LHCN-M2 (cell line): ENCODE measurements at regions not wholly inside any gene's neighbourhood (a gene's known extent, or its start where the extent isn't known, plus 50 kb on each side); places are given as distances from the start of the nearest gene placed in this dataset.
"Not testable (repeated sequence)": the region's sequence is repeated elsewhere in the genome, so short reads cannot be mapped to it uniquely, and the experiment has no call there.

Source experiments
- DNase-seq: peaks from one replicate; pipeline ENCODE4 v3.0.0-alpha.2; 2012; ENCODE audit warnings: low read depth

- no peak for DNase-seq
These were observed 128.1 kb upstream of the HS3ST4 start for GRCh38 chr16:25563700-25564099.

- DNase-seq, result not testable (repeated sequence)
These were observed 130.0 kb upstream of the HS3ST4 start for GRCh38 chr16:25561723-25562122.

GRCh38 chr16:25556968-25557312, 134.8 kb upstream of the HS3ST4 start:
- DNase-seq, result not testable (repeated sequence)

GRCh38 chr16:25556289-25556967, 135.3 kb upstream of the HS3ST4 start:
- not testable (repeated sequence) for DNase-seq

GRCh38 chr16:25553711-25554436, 137.9 kb upstream of the HS3ST4 start:
- peak; percentile 20 for DNase-seq

DNA sequence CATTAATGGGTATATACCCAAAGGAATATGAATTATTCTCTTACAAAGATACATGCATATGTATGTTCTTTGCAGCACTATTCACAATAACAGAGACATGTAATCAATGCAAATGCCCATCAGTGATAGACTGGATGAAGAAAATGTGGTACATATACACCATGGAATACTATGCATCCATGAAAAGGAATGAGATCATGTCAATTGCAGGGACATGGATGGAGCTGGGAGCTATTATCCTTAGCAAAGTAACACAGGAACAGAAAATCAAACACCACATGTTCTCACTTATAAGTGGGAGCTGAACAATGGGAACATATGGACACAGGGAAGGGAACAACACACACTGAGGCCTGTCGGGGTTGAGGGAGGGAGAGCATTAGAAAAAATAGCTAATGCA, 141.1 kb upstream of the HS3ST4 start:
- no peak for DNase-seq

- DNase-seq, result peak; percentile 11
These were observed 145.0 kb upstream of the HS3ST4 start for GRCh38 chr16:25546791-25547190.

GRCh38 chr16:25544294-25544693, 147.5 kb upstream of the HS3ST4 start:
- DNase-seq, result no peak

- DNase-seq, result no peak
These were observed 149.5 kb upstream of the HS3ST4 start for GRCh38 chr16:25542306-25542705.

- not testable (repeated sequence) for DNase-seq
These were observed 152.0 kb upstream of the HS3ST4 start for GRCh38 chr16:25539767-25540166.

DNA sequence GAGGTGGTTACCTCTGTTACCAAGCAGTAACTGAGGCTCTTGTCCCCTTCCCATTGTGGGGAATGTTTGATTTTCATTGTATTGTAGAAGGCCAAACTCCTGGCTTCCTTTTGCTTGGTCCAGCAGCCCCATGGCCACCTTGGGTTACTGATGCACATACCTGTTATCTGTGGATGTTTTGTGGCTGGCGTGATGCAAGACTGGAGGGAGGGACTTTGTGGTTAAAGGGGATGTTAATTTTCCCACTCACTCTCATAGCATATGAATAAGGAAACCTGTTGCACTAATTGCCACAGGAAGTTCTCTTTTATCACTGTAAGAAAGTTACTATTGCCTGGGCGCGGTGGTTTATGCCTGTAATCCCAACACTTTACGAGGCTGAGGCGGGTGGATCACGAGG, 168.6 kb upstream of the HS3ST4 start:
- DNase-seq, result no peak

DNA sequence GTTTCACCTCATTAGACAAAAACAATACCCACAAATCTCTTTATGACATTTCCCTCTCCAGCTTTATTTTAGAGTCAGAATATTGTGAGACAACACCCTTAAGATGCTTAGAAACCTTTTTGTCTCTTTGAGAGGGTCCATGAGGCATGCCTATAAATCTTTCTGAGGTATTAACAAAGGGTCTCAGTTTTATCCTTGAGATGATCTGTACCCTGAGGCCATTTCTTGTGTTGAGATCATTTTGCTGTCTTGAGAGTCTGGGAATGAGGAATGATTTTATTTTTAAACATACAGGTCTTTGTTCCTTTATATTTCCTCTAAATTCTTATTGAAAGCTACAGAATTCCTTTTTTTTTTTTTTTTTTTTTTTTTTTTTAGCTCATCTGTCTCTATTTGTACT, 179.7 kb upstream of the HS3ST4 start:
- no peak for DNase-seq

GRCh38 chr16:25509456-25509855, 182.3 kb upstream of the HS3ST4 start:
- DNase-seq, result no peak

- DNase-seq, result no peak
These were observed 190.1 kb upstream of the HS3ST4 start for GRCh38 chr16:25501530-25502255.

- DNase-seq, result peak; percentile 68
These were observed 197.5 kb upstream of the HS3ST4 start for GRCh38 chr16:25494292-25494691.

DNA sequence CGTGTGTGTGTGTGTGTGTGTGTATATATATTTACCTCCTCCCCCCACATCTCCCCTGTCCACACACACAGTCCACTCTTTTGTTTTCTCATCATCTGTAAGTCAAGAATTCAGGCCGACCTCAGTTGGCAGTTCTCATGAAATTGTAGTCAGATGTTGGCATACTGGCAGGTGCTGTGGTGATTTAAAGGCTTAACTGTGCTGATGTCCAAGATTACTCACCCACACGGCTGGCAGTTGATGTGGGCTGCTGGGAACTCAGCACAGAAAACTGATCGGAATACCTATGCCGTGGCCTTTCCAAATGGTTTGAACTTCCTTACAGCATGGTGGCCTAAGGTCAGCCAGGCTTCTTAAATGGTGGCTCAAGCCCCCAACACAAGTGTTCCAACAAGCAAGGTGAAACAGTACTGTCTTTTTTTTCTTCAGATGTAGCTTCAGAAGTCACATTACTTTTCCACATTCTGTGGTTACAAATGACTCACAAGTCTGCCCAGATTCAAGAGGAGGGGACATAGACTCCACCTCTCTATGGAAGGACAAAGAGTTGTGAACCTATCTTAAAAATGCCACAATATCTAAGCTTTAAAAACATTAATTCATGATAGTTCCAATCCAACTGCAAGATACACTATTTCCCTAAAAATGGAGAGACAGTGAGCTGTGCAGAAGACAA, 198.5 kb upstream of the HS3ST4 start:
- peak; percentile 97 for DNase-seq

DNA sequence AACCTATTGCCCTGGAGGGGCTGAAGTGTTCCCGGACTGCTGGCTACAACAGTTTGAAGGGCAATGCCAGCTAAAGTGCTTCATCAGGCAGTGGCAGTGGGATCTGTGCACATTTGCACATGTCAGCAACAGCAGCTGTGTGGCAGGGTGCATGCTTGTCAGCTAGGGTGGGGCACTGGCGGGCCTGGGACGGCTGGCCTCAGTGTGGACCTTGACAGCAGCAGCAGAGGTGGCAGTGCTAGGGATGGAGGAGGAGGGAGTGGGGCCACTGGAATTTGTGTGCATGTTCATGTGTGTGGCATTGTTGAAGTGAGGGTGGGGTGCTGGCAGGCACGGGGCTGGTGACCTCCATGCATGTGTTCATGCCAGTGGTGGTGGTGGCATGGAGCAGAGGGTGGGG, 203.3 kb upstream of the HS3ST4 start:
- no peak for DNase-seq

DNA sequence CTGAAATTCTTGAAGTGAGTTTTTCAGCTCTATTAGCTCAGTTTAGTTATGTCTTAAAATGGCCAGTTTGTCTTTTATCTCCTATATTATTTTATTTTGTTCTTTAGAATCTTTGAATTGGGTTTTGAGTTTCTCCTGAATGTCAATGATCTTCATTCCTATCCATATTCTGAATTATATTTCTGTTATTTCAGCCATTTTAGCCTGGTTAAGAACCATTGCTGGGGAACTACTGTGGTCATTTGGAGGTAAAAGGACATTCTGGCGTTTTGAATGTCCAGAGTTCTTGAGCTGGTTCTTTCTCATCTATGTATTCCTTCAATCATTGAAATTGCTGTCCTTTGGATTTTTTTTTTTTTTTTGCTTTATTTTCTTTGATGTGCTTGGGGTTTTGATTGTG, 203.9 kb upstream of the HS3ST4 start:
- no peak for DNase-seq

GRCh38 chr16:25481636-25482035, 210.1 kb upstream of the HS3ST4 start:
- DNase-seq, result peak; percentile 46

DNA sequence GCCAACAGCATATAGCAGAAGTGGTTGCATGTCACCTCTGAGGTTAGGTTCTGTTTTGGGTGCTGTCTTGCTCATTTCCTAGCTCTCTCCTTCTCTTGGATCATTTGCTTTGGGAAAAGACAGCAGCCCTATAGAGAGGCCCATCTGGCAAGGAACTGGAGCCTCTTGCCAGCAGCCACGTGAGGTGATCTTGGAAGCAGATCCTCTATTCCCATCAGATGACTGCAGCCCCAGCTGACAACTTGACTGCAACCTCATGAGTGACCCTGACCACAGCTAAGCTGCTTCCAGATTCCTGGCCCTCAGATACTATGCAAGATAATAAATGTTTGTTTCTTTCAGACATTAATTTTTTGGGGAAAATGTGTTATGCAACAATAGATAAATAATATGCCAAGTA, 213.3 kb upstream of the HS3ST4 start:
- DNase-seq, result peak; percentile 55

DNA sequence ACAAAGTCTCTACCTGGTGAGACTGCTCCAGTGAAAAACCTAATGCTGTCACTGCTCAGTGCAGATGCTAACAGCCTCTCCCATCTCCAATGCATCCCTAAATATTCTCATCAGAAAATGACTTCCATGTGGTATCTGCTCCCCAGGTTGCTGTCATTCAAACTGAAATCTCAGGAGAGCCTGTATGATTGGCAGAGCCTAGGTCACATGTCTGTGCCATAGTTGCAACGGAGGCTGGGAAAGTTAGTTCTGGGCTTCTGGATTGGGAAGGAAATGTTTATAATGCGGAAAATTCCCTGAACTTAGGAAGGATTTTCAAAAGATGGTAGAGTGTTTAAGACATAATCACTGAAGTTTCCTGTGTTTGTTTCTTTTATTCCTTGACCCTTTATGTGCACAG, 206.4 kb upstream of the ZKSCAN2 start:
- DNase-seq, result no peak

- no peak for DNase-seq
These were observed 192.2 kb upstream of the ZKSCAN2 start for GRCh38 chr16:25449802-25450201.
